HUES6 (cell line): ENCODE measurements at regions not wholly inside any gene's neighbourhood (a gene's known extent, or its start where the extent isn't known, plus 50 kb on each side); places are given as distances from the start of the nearest gene placed in this dataset.

Experiments used
- H3K27ac ChIP-seq: 2 replicates; pipeline ENCODE4 v1.7.0; 2013; ENCODE audit warnings: low read depth, mild to moderate bottlenecking, low read length, inconsistent platforms
- H3K27me3 ChIP-seq: 2 replicates; pipeline ENCODE4 v1.6.1; 2013; ENCODE audit warnings: low read length; ENCODE audit not compliant: control insufficient read depth, insufficient read depth
- H3K36me3 ChIP-seq: 2 replicates; pipeline ENCODE4 v1.6.1; 2013; ENCODE audit warnings: low read length; ENCODE audit not compliant: control insufficient read depth, insufficient read depth
- H3K4me1 ChIP-seq: 2 replicates; pipeline ENCODE4 v1.6.1; 2013; ENCODE audit warnings: low read length; ENCODE audit not compliant: control insufficient read depth, insufficient read depth
- H3K4me3 ChIP-seq: 2 replicates; pipeline ENCODE4 v1.5.1; 2013; ENCODE audit warnings: low read depth, low read length
- H3K9ac ChIP-seq: one replicate; pipeline ENCODE4 v1.6.1; 2013; ENCODE audit warnings: mild to moderate bottlenecking, low read length
- H3K9me3 ChIP-seq: 2 replicates; pipeline ENCODE4 v1.6.1; 2013; ENCODE audit warnings: low read depth, low read length; ENCODE audit not compliant: control insufficient read depth, insufficient read depth

GRCh38 chr11:134558916-134559601 lies 147.0 kb upstream of the B3GAT1 start:
- Histone ChIP-seq H3K9me3 (no peaks in the 10 kb centered on the region), H3K27ac (no peak overlapping the region), H3K9ac (no peak overlapping the region), H3K4me3 (no peak overlapping the region), H3K27me3 (no peaks in the 10 kb centered on the region; the same call in 1 of the 2 replicates), H3K36me3 (no peaks in the 10 kb centered on the region), H3K4me1 (peaks cover 19% of the 10 kb centered on the region; the same call in 1 of the 2 replicates)

GRCh38 chr11:134558258-134558835 lies 146.3 kb upstream of the B3GAT1 start:
- H3K27me3 ChIP-seq: no peaks in the 10 kb centered on the region; the same call in 1 of the 2 replicates
- no peak overlapping the region for H3K4me3 ChIP-seq
- peaks cover 19% of the 10 kb centered on the region; the same call in 1 of the 2 replicates for H3K4me1 ChIP-seq
- H3K27ac ChIP-seq: no peak overlapping the region
- H3K9ac ChIP-seq: no peak overlapping the region
- H3K9me3 ChIP-seq: no peaks in the 10 kb centered on the region
- H3K36me3 ChIP-seq: no peaks in the 10 kb centered on the region

- H3K4me1 ChIP-seq: peaks cover 19% of the 10 kb centered on the region; the same call in 1 of the 2 replicates
- H3K36me3 ChIP-seq: no peaks in the 10 kb centered on the region
- H3K27ac ChIP-seq: no peak overlapping the region
- no peaks in the 10 kb centered on the region; the same call in 1 of the 2 replicates for H3K27me3 ChIP-seq
- H3K9ac ChIP-seq: no peak overlapping the region
- no peaks in the 10 kb centered on the region for H3K9me3 ChIP-seq
- no peak overlapping the region for H3K4me3 ChIP-seq
These were observed 145.7 kb upstream of the B3GAT1 start for GRCh38 chr11:134557571-134558257.

GRCh38 chr11:134556186-134556585 lies 144.1 kb upstream of the B3GAT1 start:
- no peak overlapping the region for H3K9ac ChIP-seq
- H3K9me3 ChIP-seq: no peaks in the 10 kb centered on the region
- H3K4me1 ChIP-seq: peaks cover 16% of the 10 kb centered on the region; the same call in 1 of the 2 replicates
- no peaks in the 10 kb centered on the region; the same call in 1 of the 2 replicates for H3K27me3 ChIP-seq
- H3K4me3 ChIP-seq: no peak overlapping the region
- H3K27ac ChIP-seq: no peak overlapping the region
- H3K36me3 ChIP-seq: no peaks in the 10 kb centered on the region

GRCh38 chr11:134555510-134555909 lies 143.5 kb upstream of the B3GAT1 start:
- Histone ChIP-seq H3K9me3 (no peaks in the 10 kb centered on the region), H3K9ac (no peak overlapping the region), H3K27me3 (no peaks in the 10 kb centered on the region; the same call in 1 of the 2 replicates), H3K27ac (no peak overlapping the region), H3K4me3 (no peak overlapping the region), H3K36me3 (no peaks in the 10 kb centered on the region), H3K4me1 (peaks cover 10% of the 10 kb centered on the region; the same call in 1 of the 2 replicates)

GRCh38 chr11:134554861-134555260 lies 142.8 kb upstream of the B3GAT1 start:
- H3K9me3 ChIP-seq: no peaks in the 10 kb centered on the region
- H3K27me3 ChIP-seq: no peaks in the 10 kb centered on the region; the same call in 1 of the 2 replicates
- peaks cover 4% of the 10 kb centered on the region; the same call in 1 of the 2 replicates for H3K4me1 ChIP-seq
- H3K36me3 ChIP-seq: no peaks in the 10 kb centered on the region
- no peak overlapping the region for H3K27ac ChIP-seq
- H3K4me3 ChIP-seq: no peak overlapping the region
- no peak overlapping the region for H3K9ac ChIP-seq

GRCh38 chr11:134554106-134554505 lies 142.1 kb upstream of the B3GAT1 start:
- Histone ChIP-seq H3K4me3 (no peak overlapping the region), H3K4me1 (no peaks in the 10 kb centered on the region), H3K36me3 (no peaks in the 10 kb centered on the region), H3K27me3 (no peaks in the 10 kb centered on the region; the same call in 1 of the 2 replicates), H3K9ac (no peak overlapping the region), H3K9me3 (no peaks in the 10 kb centered on the region), H3K27ac (no peak overlapping the region)

- no peak overlapping the region for H3K9ac ChIP-seq
- H3K36me3 ChIP-seq: no peaks in the 10 kb centered on the region
- H3K4me1 ChIP-seq: no peaks in the 10 kb centered on the region
- H3K27ac ChIP-seq: no peak overlapping the region
- H3K27me3 ChIP-seq: no peaks in the 10 kb centered on the region; the same call in 1 of the 2 replicates
- no peaks in the 10 kb centered on the region for H3K9me3 ChIP-seq
- H3K4me3 ChIP-seq: no peak overlapping the region
These were observed 140.7 kb upstream of the B3GAT1 start for GRCh38 chr11:134552749-134553148.

- no peak overlapping the region for H3K4me3 ChIP-seq
- no peaks in the 10 kb centered on the region for H3K36me3 ChIP-seq
- H3K9me3 ChIP-seq: peaks cover 7% of the 10 kb centered on the region
- no peak overlapping the region for H3K9ac ChIP-seq
- peaks cover 7% of the 10 kb centered on the region; the same call in 1 of the 2 replicates for H3K4me1 ChIP-seq
- H3K27ac ChIP-seq: no peak overlapping the region
- H3K27me3 ChIP-seq: no peaks in the 10 kb centered on the region; the same call in 1 of the 2 replicates
These were observed 133.5 kb upstream of the B3GAT1 start for GRCh38 chr11:134545521-134545920.

- Histone ChIP-seq H3K9ac (no peak overlapping the region), H3K27me3 (no peaks in the 10 kb centered on the region; the same call in 1 of the 2 replicates), H3K4me1 (peaks cover 7% of the 10 kb centered on the region; the same call in 1 of the 2 replicates), H3K4me3 (no peak overlapping the region), H3K36me3 (no peaks in the 10 kb centered on the region), H3K27ac (no peak overlapping the region), H3K9me3 (peaks cover 7% of the 10 kb centered on the region)
These were observed 132.2 kb upstream of the B3GAT1 start for GRCh38 chr11:134544095-134544815.
